HG03135 (cell line): ENCODE measurements at regions not wholly inside any gene's neighbourhood (a gene's known extent, or its start where the extent isn't known, plus 50 kb on each side); places are given as distances from the start of the nearest gene placed in this dataset.
A peak's percentile ranks its signal among the peaks of the same experiment; 100 is the strongest.

ENCODE experiments used
- ATAC-seq: cut with Tn5 transposase; IDR thresholded peaks from one replicate; pipeline ENCODE4 v1.9.1; 2021; ENCODE audit warnings: mild to moderate bottlenecking, moderate library complexity; ENCODE audit not compliant: unreplicated experiment

GRCh38 chr4:11002961-11003360 is 318.4 kb upstream of the CLNK start:
- ATAC-seq = no peak

GRCh38 chr4:10998846-10999245 is 314.3 kb upstream of the CLNK start:
- ATAC-seq = no peak

DNA sequence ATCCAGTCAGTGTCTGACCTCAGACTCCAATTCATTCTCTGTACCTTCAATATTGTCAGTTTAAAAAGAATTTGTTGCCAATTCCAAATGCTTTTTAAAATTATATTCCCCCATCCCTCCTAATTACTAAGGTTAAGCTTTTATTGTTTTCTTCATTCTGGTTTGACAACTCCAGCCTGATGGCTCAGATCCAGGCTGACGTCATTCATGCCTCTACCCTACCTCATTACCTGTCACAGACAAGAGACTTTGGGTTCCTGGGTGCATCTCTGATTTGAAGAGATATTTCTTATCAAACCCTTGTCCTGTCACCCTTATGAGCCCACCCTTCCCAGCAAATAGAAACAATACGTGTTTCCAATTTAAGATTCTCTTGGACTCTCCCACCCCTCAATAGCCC is 300.2 kb upstream of the CLNK start:
- no peak for ATAC-seq

DNA sequence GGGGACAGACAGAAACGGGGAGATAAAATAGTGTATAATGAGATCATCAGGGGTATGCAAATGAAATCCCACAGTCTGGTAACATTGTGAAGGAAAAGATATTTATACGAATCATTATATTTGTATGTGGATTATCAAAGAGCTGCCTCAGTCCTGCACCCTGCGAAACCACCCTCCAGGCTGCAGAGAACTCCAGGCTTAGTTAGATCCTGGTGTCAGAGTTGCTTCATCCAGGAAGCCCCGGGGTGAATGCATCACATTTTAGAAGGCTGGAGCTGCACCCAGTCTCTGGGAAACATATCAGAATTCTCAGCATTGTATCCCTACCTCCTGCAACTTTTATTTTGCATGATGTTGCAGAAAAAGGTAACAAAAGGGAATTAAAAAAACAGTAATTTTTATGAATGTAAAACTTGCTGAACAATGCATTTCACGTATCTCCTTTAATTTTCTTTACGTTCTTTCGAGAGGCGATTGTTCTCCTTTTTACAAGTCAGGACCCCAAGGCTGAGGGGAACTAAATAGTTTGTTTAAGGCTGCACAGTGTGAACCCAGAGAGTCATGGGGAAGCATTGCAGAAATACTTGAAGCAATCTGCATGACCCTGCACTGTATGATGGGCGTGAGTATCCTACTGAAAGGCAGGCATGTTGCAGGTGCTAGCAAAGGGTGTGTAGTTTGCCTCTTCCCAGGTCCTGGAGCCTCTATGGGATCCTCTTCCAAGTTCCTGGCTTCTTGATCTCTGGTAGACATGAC is 299.5 kb upstream of the CLNK start:
- ATAC-seq = no peak

DNA sequence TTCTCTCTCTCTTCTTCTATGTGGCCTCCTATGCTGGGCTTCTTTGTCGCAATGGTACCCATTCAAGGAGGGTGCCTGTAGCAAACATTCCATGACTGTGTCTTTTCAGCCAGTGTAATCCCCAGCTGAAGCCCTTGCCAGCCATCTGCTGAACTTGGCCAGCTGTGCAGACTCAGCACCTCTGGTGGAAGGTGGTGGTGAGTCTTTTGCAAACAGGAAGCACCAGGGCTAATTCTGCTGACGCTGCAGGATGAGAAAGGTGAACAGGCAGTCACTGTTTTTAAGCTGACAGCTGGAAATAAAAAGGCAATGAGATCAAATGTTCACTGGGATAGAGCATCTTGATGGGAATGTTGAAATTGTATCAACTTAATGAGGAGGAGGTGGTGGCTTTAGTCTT is 298.7 kb upstream of the CLNK start:
- no peak for ATAC-seq

DNA sequence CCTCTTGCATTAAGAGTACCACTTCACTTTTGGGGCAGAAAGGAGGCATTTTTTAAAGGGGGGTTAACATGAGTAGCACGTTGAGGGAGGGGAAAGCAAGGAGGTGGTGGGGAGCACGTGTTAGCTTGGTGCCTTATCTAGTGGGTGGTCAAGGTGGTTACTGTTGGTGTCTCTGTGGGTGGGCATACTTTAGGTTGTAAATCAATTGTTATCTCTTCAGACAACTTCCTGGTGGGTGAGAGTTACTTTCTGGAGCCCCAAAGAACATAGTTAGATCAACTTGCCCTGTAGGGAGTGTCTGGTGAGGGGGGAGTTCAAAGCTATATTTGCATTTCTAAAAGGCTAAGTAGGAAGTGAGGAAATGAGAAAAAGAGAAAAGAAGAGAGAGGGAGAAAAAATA is 297.7 kb upstream of the CLNK start:
- ATAC-seq = no peak

DNA sequence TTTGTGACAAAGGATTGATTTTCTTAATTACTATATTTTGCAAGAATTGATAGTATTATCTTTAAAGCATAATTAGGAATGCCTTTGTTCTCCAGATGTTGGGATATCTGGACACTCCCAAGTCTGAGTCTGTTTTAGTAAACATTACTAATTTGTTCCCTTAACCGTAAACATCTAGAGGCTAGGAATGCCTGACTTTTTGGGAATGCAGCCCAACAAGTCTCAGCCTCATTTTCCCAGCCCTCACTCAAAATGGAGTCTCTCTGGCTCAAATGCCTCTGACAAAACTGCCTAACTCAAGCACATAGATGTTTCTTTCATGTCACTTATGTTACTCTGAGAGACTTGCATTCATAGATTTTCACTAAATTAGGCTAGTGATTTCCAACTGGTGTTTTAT is 297.0 kb upstream of the CLNK start:
- ATAC-seq = no peak

DNA sequence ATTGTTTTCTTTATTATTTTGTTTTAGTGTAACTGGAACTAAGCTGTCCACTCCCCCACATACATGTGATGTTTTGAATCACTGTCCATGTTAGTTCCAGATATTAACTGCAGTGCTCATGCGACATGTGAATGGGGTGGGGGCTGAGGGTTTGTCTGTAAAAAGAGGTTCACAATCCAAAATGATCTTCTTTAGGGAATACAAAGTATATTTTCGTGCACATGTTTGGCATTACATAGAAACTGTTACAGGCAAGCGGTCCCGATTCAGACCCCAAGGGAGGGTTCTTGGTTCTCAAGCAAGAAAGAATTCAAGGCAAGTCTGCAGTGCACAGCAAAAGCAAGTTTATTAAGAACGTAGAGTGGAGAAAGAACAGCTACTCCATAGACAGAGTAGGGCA is 296.5 kb upstream of the CLNK start:
- ATAC-seq = no peak

DNA sequence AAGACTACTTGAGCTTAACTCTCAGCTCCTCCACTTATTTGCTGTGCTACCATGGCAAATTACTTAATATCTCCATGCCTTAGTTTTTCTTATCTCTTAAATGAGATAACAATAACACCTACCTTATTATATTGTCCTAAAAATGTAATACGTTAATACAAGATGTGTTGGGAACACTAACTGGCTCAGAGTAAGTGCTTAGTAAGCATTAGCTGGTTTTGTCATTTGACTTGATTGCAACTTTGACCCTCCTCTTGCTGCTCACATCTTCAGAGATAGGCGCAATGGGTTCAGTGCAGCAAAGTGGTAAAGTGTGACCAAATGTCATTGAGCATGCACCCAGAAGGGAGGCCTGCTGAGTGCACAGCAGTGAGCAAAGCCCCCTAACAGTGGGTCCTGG is 294.5 kb upstream of the CLNK start:
- ATAC-seq = no peak

DNA sequence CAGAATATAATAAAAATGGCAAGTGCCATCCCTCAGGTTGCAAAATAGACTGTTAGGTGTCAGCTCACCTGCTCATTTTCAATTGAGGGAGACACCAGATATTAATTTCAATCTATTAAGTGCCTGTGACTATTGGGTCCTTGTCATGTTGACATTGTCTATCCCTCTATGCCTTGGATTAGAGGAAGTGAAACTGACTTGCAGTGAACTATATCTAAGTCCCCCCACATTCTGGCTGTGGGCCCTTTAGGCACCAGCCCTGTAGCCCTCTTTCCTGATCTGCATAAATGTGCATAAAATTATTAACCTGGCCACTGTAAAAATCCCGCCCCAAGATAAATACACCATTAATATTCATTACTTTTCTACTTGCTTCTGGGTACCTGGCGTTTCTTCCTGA is 293.0 kb upstream of the CLNK start:
- ATAC-seq = peak; percentile 85

DNA sequence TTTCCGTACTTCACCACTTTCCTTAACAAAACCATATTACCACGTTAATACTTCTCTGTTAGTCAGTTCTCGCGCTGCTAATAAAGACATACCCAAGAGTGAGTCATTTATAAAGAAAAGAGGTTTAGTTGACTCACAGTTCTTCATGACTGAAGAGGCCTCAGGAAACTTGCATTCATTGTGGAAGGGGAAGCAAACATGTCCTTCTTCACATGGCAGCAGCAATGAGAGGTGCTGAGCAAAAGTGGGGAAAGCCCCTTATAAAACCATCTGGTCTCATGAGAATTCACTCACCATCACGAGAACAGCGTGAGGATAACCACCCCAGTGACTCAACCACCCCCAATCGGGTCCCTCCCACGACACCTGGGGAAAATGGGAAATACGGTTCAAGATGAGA is 289.8 kb upstream of the CLNK start:
- no peak for ATAC-seq

- no peak for ATAC-seq
Measured at GRCh38 chr4:10973686-10974085, 289.1 kb upstream of the CLNK start.

DNA sequence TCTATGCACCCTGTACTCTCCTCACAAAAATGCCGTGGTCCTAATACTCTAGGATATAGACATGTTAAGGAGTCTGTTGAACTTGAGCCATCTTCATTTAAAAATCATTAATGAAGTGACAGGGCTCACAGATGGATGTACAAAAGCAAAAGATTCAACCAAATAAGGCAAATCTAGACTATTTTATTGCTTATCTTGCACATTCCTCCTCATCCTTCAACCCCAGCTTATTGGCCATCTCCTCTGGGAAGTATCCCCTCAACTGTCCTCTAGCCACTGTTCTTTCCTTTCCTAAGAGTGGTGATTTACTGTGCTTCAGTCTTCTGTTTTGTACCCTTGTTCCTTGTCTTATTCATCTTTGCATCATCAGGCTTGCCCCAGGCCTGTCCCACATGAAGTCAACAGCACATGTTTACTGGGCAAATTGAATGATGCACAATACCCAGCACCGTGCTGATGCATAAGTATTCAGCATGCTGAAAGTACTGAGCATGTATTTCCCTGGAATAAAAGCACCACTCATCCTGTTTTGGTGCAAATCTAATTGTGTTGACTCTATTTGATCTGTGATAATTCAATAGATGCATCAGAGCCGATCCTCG is 287.3 kb upstream of the CLNK start:
- ATAC-seq = no peak

- no peak for ATAC-seq
Measured at GRCh38 chr4:10965196-10965595, 280.6 kb upstream of the CLNK start.

GRCh38 chr4:10963958-10964703 is 279.6 kb upstream of the CLNK start:
- no peak for ATAC-seq

DNA sequence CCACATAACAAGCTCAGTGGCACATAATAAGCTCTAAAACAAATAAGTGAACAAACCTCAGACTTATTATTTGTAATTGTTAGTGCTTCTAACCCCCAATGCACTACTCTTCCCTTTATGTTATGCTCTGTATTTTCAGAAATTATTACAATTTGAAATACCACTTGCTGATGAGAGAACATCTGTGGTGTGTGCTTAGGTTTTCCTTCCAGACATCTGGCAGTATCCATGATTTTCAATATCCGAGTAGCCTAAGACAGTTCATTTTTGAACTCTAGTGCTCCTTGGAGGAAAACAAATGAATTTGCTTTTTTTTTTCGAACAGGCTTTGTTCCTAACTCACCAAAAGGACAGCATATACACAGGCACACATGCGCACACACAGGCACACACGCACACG is 278.7 kb upstream of the CLNK start:
- ATAC-seq = no peak

- no peak for ATAC-seq
Measured at GRCh38 chr4:10962246-10962645, 277.7 kb upstream of the CLNK start.

- no peak for ATAC-seq
Measured at GRCh38 chr4:10960389-10960788, 275.8 kb upstream of the CLNK start.

GRCh38 chr4:10959586-10959985 is 275.0 kb upstream of the CLNK start:
- ATAC-seq = no peak

DNA sequence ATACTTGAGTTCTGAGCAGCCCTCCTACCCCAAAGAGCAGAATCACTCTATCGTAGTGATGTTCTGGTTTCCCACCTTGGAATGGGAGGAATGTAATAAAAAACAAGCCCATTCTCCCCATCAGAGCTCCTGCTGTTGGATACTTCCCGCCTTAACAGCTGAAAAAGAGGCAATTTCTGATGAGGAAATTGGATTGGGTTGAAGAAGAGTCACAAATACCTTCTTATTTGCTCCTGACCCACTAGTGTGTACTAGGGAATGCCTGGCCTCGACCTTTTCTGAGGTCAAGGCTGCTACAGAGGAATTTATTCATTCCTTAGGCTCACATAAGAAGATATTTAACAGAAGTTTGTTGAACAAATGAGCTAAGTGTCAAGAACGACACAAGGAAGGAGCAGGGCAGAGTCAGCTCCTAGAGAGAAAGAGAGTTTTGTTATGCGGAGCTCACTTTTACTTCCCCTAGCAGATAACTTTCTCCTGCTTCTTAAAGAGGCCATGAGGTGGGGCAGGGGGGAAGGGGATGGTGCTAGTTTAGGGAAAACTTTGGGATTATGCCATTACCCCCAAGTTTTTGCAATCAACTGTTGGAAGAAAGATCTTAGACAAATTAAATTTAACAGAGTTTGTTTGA is 273.8 kb upstream of the CLNK start:
- no peak for ATAC-seq

- no peak for ATAC-seq
Measured at GRCh38 chr4:10951306-10951705, 266.7 kb upstream of the CLNK start.
